HG02623 (cell line): ENCODE measurements at regions not wholly inside any gene's neighbourhood (a gene's known extent, or its start where the extent isn't known, plus 50 kb on each side); places are given as distances from the start of the nearest gene placed in this dataset.
"Not testable (repeated sequence)": the region's sequence is repeated elsewhere in the genome, so short reads cannot be mapped to it uniquely, and the experiment has no call there.

Experiments
- ATAC-seq: cut with Tn5 transposase; IDR thresholded peaks from one replicate; pipeline ENCODE4 v1.9.1; 2021; ENCODE audit warnings: moderate library complexity; ENCODE audit not compliant: unreplicated experiment

DNA sequence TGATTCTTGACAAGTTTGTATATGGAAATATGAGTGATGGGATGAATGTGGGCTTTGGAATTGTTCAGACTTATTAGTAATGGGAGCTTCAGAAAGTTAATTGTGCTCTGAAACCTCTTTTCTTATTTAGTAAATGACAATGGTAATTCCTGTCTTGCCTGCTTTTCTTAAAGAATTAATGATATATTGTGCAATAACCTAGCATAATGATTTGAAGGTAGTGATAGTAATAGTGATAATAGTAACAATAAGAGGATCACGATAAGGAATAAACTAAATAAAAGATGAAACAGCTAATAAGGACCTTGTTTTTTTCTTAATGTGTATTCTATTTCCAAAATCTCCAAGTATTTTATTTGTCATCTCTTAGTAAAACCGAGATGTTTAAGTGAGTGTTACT is 245.0 kb upstream of the CPHXL start:
- ATAC-seq: no peak

- ATAC-seq: no peak
Observed at GRCh38 chr16:75983296-75983695, 257.0 kb upstream of the CPHXL start.

- ATAC-seq: no peak
Observed at GRCh38 chr16:75983741-75984381, 257.6 kb upstream of the CPHXL start.

DNA sequence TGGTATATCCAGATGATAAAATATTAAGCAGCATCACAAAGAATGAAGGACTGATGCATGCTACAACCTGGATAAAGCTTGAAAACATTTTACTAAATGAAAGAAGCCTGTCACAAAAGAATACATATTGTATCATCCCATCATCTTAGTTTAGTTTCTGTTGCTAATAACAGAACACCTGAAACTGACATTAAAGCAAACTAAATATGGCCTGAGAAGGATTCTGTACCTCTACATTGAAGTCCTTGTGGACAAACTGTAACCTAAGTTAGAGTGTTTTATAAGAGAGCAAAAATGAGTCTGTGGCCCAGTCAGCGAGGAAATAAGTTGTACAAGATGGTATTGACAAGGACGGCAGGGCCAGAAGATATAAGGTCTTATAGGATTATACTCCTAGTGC is 261.0 kb upstream of the CPHXL start:
- no peak for ATAC-seq

- no peak for ATAC-seq
Observed at GRCh38 chr16:75996491-75996890, 270.2 kb upstream of the CPHXL start.

DNA sequence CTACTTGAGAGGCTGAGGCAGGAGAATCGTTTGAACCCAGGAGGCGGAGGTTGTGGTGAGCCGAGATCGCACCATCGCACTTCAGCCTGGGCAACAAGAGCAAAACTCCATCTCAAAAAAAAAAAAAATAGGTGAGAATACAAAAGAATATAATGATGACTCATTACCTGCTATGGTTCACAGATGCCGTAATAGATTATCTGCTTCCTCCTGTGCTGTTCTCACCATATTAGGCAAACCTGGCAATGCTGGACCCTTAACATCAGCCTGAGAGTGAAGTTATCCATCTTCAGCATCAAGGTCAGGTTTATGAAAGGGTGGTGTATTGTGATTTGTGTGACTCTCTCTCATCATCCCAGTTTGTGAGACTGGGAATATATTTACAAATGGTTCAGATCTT is 271.3 kb upstream of the CPHXL start:
- no peak for ATAC-seq

- no peak for ATAC-seq
Observed at GRCh38 chr16:76007645-76008044, 269.6 kb upstream of the CNTNAP4 start.

GRCh38 chr16:76023835-76024234 is 253.4 kb upstream of the CNTNAP4 start:
- no peak for ATAC-seq

- no peak for ATAC-seq
Observed at GRCh38 chr16:76035689-76036088, 241.5 kb upstream of the CNTNAP4 start.

DNA sequence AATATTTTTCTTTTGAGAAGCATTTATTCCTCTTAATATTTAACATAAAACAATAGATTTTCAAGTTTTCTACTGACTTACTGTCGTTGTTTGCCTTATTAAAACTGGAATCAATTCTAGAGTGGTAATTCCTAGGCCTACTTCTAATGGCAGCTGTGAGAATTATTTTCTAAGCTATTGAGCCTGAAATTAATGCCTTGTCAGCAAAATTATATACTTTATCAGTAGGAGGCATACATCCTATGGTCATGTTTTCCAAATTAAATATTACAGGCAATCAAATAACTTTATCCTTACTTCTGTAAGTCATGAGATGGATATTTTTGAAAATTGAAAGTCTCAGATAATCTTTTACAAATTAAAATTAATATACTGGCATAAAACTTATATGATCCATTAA is 239.1 kb upstream of the CNTNAP4 start:
- ATAC-seq: no peak

DNA sequence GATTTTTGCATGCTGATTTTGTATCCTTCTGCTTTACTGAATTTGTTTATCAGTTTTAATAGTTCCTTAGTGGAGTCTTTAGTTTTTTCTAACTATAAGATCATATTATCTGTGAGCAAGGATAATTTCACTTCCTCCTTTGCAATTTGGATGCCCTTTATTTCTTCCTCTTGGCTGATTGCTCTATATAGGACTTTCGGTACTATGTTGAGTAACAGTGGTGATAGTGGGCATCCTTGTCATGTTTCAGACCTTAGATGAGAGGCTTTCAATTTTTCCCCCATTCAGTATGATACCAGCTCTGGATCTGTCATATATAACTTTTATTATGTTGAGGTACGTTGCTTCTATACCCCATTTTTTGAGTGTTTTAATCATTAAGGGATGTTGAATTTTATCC is 224.5 kb upstream of the CNTNAP4 start:
- ATAC-seq: no peak

- no peak for ATAC-seq
Observed at GRCh38 chr16:76059186-76059585, 218.0 kb upstream of the CNTNAP4 start.

DNA sequence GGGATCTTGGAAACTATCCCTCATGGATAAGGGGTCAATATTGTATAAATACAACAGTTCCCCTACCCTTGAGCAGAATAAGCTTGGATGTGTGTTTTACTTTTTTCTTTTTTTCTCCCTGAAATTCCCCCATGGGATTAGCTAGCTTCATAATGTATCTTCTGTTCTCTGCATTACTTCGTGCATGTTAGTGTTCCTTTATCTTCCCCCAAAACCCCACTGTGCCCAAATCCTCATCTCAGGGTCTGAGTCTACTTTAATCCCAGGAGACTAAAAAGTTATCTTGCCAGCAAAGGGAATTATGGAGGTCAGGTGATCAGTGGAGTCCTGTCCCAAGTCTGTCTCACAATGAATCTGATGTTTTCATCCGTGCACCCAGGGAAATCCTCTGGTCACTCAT is 217.5 kb upstream of the CNTNAP4 start:
- no peak for ATAC-seq

GRCh38 chr16:76071690-76072089 is 205.5 kb upstream of the CNTNAP4 start:
- no peak for ATAC-seq

DNA sequence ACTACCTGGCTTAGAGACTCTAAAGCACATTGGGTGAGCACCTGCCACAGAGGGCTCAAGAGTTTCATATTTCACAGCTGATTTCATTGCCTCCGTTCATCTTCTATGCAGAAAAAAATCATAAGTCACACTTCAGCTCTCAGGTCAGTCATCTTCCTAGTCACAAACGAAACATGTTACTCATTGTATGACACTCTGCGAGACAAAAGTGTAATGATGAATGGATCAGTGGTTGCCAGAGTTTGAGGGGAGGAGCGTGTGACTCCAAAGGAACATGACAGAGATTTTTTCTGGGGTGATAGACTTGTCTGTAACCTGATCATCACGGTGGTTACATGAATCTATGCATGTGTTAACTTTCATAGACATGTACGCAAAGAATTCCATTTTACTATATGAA is 195.2 kb upstream of the CNTNAP4 start:
- no peak for ATAC-seq

GRCh38 chr16:76106647-76107046 is 170.6 kb upstream of the CNTNAP4 start:
- ATAC-seq: no peak

GRCh38 chr16:76108460-76108859 is 168.7 kb upstream of the CNTNAP4 start:
- no peak for ATAC-seq

GRCh38 chr16:76114681-76115080 is 162.5 kb upstream of the CNTNAP4 start:
- no peak for ATAC-seq

- ATAC-seq: no peak
Observed at GRCh38 chr16:76118344-76118743, 158.9 kb upstream of the CNTNAP4 start.

GRCh38 chr16:76121636-76122035 is 155.6 kb upstream of the CNTNAP4 start:
- no peak for ATAC-seq

DNA sequence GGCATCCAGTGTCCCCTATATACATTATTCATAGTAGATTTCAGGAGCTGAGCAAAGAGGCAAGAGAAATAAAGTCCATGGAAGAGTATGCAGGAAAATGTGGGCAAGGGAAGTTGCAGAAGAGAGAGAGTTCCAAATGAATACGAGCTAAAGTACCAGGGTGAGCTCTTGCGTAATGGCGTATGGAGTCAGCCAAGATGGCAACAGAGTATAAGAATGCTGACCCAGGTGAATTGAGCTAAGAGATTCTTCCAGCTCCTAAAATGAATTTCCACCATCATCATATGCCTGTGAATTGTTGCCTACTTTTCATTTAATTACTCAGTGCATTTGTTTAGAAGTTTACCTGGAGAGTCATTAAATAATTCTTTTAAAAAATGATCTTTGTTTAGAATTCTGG is 153.2 kb upstream of the CNTNAP4 start:
- no peak for ATAC-seq

DNA sequence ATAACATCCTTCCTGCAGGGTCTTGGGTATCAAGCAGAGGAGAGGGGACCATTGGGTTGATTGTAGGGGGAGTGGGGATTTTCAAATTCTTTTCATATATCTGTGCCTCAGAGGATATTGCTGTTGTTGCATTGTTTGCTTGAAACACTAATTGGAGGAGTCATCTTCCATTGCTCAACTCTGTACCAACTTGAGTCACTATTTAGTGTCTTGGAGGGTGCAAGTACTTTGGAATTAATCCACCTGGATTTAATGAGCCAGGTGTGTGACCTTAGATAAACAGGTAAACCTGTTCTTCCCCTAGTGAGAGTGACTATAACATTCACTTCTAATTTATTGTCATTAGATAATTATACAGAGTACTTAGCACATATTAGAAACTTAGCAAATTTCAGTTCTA is 151.3 kb upstream of the CNTNAP4 start:
- no peak for ATAC-seq

GRCh38 chr16:76138056-76138455 is 139.1 kb upstream of the CNTNAP4 start:
- ATAC-seq: not testable (repeated sequence)
